ENCODE measurements at regions not wholly inside any gene's neighbourhood (a gene's known extent, or its start where the extent isn't known, plus 50 kb on each side); places are given as distances from the start of the nearest gene placed in this dataset.

DNA sequence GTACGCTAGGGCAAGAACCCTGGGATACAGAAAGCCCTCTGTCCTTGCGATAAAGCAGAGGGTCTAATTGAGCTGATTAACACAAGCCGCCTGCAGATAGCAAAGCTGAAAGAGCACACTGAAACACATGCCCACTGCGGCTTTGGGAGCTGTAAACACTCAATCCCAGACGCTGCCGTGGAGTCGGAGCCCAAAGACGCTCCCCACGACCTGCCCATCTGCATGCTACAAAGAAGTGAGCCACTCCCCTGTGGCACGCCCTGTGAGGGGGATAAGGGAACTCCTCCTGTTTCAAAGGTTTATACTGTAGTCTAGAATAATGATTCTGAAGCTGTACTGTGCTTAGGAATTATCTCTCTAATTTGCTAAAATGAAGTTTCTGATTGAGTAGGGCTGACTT, 985.6 kb upstream of the GHITM start:
- no peak for FAIRE-seq
- DNase-seq (ENCODE audit: low spot score in 2 of 2) = no peak

DNA sequence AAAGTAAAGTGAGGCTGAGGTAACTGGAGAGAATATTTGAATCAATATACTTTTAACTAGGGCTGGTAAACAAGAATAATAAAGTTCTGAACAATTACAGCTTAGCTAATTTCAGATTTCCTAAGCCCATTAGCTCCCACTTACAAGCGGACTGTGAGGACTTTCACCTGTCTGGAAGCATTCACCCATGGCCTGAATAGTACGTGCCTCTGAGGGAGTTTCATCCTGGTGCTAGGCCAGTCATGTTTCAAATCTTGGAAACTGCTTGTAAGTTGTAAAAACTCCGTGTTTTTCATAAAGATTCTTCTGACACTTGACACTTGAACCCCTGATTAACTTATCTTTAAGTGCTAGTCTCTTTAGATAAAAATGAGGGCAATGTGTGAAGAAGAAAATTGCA, 975.2 kb upstream of the GHITM start:
- DNase-seq (ENCODE audit: low spot score in 2 of 2) = no peak
- FAIRE-seq = no peak

DNA sequence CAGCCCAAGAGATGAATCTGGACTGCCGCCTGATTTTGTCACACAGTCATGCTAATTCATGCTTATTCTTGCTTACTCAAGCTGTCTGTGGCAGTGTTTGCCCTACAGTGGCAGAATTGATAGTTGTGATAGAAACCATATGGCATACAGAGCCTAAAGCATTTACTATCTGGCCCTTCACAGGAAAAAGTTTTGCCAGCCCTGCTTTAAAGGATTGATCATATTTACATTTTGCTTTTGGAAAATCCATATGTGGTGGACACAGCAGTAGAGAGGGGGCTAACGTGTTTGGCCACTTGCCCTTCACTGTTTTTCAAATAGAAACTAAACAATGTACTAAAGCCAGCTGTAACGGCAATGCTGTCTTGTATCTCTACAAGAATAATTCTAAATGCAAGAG, 974.0 kb upstream of the GHITM start:
- FAIRE-seq (no peak), DNase-seq (ENCODE audit: low spot score in 2 of 2) (no peak)

DNA sequence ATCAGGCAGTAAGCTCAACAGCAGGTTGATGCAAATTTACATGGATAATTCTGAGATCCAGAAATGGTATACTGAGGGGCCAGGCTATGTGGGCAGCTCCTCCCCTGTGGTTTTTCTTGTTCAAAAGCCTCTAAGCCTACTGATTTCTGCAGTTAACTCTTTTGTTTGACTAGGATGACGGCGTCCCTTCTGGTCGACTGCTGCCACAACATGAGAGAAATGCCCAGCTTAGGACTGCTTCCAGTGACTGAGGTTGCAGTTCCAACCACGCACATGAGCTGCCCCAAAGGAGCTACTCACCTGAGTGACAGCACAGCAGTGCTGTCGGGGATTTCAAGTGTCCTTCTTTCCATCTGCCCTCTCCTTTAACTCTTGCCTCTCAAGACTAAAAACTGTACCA, 973.0 kb upstream of the GHITM start:
- DNase-seq (ENCODE audit: low spot score in 2 of 2) (no peak), FAIRE-seq (no peak)

DNA sequence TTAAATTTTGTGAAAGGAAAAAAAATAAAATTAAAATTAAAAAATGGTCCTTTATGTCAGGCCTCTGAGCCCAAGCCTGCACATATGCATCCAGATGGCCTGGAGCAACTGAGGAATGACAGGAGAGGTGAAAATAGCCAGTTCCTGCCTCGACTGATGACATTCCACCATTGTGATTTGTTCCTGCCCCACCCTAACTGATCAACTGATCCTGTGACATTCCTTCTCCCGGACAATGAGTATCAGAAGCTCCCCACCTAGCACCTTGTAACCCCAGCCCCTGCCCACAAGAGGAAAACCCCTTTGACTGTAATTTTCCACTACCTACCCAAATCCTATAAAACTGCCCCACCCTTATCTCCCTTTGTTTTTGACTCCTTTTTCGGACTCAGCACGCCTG, 972.2 kb upstream of the GHITM start:
- FAIRE-seq (no peak), DNase-seq (ENCODE audit: low spot score in 2 of 2) (no peak)

DNA sequence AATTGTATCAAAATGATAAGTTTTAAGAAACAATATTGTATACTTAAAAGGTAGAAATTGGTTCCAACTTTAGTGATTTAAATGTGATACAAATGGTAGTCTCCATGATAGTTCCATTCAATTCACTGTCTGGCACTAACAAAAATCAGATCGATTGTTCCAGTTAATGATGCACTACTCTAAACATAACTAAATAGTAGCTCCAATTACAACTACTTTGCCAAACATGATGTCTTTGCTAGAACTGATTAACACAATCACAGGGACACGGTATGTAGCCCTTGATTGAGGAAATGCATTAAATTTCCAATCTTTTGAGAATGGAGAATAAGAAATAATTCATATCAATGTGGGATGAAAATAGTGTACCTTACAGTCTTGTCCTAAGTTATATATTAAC, 962.4 kb upstream of the GHITM start:
- no peak for FAIRE-seq
- DNase-seq (ENCODE audit: low spot score in 2 of 2) = no peak

DNA sequence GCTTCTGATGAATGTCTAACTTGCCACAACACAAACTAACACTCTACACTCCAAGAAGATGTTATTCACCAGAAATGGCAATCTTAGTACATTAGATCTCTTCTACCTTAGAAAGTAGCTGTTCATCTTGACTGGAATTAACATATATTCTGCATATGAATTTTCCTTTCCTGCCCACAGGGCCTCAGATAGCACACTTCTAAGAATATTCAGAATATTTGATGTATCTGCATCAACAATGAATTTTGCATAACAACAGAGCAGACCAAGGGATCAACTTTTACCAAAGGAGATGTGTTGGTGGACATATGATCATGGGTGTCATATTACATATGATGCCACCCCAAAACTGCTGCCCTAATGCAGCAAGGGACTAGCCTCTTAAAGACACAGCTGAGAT, 960.8 kb upstream of the GHITM start:
- FAIRE-seq (no peak), DNase-seq (ENCODE audit: low spot score in 2 of 2) (no peak)

DNA sequence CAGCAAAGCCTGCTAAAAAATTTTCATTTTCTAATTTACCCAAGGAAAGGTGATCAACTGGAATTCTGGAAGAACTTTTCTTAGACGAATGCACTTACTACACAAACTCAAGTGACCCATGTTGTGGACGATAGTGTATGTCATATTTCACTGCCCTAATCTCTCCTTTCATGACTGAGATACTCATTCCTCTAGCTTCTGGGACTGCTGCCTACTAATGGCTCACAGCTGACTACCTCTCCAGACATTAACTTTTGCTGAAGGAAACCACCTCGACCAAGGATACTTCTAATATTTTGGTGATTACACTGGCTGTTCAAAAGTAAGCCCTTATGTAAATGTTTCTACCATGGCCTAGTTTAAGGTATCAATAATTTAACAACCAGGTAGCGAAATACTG, 959.9 kb upstream of the GHITM start:
- no peak for FAIRE-seq
- DNase-seq (ENCODE audit: low spot score in 2 of 2) = no peak

DNA sequence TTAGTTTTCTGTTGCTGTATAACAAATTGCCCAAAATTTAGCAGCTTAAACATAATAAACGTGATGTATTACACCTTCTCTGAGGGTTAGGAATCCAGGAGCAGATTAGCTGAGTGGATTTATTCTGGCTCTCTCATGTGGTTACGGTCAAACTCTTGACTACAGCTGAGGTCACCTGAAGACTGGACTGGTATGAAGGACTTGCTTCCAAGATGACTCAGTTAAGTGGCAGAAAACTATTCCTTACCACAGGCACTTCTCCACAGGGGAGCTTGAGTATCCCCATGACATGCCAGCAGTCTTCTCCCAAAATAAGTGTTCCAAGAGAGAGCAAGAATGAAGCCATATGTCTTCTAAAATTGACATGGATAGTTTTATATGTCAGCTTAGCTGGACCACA, 957.2 kb upstream of the GHITM start:
- FAIRE-seq = no peak
- DNase-seq (ENCODE audit: low spot score in 2 of 2) = no peak

DNA sequence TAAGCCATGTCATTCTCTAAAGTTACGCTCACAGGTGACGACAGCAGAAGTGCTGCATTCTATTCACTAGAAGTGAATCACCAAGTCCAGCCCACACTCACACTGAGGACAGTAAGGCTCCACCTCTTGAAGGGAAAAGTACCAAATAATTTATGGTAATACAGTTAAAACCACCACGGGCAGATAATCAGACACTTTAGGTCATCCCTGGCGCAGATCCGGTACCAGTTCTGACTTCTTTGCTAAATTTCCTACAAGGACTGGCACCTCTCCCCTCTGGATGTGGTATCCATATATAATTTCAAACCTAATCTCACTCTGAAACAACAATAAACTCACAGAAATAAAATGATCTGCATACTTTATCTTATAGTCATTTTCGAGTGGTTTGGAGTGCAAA, 954.7 kb upstream of the GHITM start:
- no peak for FAIRE-seq

DNA sequence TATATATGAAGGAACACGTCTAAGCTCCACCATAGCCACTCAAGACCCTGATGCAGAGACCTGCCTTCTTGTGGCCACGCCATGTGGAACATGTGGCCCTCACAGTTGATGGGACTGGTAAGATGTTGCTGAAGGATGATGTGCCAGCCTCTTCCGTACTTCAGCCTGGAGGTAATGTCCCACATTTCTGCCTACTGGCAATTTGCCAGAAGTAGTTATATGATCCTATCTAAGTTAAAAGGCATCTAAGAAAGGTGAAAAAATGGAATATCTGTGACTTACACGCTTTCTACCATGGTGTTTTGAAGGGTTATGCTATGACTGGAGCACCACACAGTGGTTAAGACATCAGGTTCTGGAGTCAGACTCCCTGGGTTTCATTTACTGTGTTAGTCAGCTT, 948.7 kb upstream of the GHITM start:
- FAIRE-seq = no peak
- no peak for DNase-seq (ENCODE audit: low spot score in 2 of 2)

More for the DNA sequence above, 954.7 kb upstream of the GHITM start:
- no peak for DNase-seq (ENCODE audit: low spot score in 2 of 2)

DNA sequence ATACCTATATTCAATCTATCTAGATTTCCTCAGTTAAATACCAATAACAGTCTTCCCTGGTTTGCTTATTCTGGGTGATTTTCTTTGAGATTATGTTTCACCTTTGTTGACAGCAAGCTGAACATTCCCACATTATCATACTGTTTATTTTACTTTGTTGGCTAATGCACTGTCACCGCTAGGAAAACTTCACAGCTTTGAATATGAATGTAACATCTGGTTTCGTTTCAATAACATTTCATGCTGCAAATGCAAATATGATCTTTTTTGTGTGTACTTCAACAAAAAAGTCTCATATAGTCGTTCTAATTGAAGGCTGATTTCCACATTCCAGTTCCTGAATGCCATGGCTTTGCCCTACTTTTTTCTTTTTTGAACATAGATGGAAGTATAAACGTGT, 946.3 kb upstream of the GHITM start:
- FAIRE-seq = no peak
- DNase-seq (ENCODE audit: low spot score in 2 of 2) = no peak

DNA sequence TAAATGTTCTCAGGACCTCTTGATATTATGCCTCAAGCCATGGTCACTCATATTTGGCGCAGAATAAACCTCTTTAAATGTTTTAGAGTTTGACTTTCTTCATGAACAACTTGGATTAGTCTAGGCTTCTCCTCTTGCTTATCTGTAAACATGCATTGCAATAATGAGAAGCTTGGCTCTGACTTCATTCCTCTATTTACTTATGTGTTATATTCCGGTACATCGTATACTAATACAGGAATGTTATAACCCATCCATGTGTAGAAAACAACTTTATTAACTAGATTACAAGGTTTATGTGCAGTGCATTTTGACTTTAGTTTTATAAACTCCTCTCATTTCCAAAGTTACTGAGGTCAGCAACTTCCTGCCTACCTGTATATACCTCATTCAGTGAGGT, 944.3 kb upstream of the GHITM start:
- DNase-seq (ENCODE audit: low spot score in 2 of 2) = no peak
- FAIRE-seq = no peak

DNA sequence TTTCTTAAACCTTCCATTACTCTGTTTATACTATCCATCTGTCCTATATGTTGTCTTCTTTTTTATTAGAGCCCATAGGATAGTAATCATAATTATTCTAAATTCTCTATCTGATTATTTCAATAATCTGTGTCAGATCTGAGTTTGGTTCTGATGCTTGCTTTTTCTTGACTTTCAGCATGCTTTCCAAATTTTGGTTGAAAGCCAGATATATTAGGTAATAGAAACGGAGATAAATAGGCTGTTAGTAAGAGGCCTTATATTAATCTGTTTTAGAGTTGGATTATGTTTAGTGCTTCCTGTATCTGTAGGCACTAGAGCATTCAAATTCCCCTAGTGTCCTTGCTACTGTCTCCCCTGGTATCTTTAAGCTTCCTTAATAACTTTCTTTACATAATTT, 939.9 kb upstream of the GHITM start:
- FAIRE-seq (no peak), DNase-seq (ENCODE audit: low spot score in 2 of 2) (no peak)

DNA sequence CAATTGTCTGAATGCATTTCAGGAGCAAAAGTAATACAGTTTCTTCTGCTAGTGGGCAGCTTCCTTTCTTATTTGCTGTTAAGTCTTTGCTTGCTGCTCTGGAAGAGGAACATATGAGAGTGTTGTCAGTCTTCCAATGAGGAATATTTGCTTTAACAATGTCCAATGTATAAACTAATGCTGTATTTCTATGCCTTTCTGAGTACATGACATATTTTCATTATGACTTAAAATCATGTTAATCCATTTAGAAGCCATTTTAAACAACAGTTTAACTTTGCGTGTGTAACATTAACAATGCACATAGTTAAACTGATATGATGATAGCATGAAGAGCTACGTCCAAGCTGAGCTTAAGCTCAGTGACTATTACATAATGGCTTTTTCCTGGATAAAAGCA, 933.4 kb upstream of the GHITM start:
- DNase-seq (ENCODE audit: low spot score in 2 of 2) = no peak
- FAIRE-seq = no peak

DNA sequence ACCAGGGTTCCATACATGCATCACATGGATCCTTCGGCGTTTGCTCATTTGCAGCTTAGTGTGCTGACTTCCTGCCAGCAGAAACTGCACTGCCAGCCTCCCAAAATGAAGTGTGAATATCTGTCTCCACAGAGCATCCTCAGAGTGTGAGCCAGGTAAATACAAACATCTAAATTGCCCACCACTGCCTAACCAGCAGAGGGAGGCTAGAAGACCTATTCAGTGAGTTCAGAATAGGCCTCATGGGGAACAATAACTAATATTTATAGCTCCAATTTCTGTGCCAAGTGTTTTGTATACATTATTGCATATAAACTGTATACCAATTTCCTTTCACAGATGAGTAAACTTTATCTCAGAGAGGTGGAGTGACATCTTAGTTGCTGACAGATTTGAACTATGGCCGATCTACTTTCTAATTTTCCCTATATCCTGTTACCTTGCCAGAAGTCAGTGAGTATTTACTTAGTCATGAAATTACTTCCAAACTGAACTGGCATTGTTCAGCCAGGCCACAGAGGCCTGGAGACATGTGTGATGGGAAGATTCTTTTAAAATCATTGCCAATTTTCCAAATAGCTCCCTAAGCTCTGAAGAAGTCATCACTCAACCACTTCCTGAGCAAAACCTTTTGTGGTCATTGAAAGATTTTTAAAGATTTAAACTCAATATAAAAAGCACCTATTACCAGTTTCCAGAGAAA, 926.5 kb upstream of the GHITM start:
- DNase-seq (ENCODE audit: low spot score in 2 of 2) (no peak), FAIRE-seq (no peak)

DNA sequence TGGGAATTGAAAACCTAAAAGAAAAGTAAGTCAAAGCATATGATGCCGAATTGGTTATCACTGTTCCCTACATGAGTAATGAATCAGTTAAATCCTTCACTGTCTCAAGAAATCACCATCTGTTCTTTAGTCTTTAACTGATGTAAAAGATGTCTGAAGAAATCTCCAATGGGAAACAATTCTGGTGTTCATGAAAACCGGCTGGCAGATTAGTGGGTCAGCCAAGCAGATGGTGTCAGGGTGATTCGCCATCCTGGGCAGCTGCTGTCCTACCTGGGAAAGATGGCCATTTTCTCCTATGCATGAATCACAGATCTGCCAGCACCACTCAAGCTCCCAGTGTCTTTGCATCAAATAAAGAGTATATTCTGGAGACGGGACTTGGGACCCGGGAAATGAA, 925.2 kb upstream of the GHITM start:
- FAIRE-seq (no peak), DNase-seq (ENCODE audit: low spot score in 2 of 2) (no peak)

DNA sequence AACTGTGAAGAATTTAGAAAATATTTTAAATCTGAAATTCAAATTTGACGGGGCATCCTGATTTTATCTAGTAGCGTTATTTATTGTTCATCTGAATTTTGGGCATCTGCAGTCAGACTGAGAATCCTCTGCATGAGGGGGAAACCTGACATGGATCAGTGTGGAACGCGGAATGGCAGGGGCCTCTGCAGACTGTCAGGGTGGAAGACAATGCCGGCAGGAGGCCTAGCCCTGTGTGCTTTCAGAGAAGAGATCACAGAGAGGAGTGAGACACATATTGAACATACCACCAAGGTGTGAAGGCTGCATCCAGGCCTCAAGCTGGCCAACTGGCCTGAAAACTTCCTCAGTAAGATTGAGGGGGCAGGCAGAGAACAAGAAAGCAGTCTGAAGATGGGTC, 921.1 kb upstream of the GHITM start:
- no peak for DNase-seq (ENCODE audit: low spot score in 2 of 2)

DNA sequence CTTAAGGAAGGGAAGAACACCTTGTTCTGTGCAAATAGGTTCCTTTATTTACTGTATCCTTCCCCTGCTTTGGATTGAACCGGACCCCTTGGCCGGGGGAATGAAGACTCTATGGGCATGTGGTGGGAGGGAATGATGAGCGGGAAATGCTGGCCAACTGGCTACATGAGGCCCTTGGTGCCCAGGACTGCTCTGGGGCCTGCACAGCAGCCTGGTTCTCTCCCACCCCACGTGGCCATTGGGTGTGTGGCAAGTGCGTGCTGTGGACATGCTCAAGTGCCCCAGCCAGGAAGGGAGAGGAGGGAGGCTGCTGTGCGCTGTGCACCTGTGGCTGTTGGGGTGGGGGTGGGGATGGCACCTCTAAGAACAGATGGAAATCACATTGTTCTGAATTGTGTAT, 917.0 kb upstream of the GHITM start:
- DNase-seq (ENCODE audit: low spot score in 2 of 2) (no peak), FAIRE-seq (no peak)

More for the DNA sequence above, 921.1 kb upstream of the GHITM start:
- no peak for FAIRE-seq

DNA sequence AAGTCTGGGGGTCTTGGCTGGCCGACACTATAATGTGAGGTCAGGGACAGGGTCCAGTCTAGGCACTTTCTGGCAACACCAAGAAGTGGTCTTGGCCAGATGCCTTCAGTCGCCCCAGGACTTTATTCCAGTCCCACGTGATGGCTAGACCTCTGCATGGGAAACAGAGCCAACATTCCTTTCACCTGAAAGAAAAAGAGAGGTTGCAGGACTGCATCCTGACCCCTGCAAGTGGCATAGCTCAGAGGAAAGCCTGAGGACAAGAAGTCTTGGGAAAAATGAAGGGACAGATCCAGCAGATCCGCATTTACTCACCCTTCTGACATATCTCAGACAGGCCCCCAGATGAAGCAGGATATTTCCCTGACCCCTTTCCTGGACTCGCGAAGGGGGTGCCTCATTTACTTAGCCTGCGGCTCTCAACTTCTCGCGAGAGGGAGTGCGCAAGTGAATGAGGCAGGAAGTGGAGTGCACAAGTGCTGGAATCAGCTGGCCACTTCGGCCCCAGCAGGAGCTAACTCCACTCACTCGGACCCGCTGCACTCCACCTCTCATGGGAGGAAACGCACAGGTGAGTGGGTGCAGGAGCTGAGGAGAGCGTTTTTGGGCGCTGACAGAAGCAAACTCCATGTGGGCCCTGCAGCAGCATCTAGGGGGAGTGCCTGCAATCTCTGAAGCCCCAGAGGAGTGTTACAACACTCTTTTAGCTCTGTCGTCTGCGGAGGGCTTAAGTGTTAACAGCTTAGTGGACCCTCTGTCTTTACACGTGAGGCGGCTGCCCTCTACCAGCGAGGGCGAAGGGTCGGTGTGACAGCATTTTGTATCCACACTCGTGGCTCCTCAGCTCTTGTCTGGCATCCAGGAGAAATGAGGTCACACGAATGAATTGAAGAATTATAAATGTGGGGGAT, 916.2 kb upstream of the GHITM start:
- FAIRE-seq (no peak), DNase-seq (ENCODE audit: low spot score in 2 of 2) (no peak)

DNA sequence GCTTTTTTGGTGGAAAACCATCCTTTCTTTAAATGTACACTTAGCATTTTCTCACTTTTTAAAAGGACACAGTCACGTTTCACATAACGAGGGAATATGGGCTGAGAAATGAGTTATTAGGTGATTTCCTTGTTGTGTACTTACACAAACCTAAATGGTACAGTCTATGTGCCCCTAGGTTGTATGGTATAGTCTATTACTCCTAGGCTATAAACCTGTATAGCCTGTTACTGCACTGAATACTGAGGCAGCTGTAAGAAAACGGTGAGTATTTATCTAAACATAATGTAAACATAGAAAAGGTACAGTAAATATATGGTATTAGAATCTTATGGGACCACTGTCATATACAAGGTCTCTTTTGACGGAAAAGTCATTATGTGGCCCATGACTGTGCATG, 913.5 kb upstream of the GHITM start:
- DNase-seq (ENCODE audit: low spot score in 2 of 2) (no peak), FAIRE-seq (no peak)

DNA sequence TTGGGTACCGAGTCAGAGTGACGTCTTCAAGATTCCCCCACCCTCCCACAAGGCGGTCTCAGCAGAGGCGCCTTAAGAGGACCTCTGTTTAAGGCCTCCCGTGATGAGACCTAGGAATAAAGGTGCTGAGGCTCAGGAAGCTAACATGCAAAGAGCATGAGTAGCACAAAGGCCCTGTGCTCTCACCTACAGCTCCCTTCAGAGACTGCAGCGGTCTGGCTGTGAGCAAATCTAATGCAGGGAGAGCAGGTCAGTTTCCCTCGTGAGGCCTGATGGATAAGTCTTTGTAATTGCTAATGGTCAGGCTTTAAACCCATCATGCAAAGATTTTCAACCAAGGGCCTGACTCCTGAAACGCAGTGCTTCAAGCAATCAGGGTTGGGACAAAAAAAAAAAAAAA, 909.3 kb upstream of the GHITM start:
- DNase-seq (ENCODE audit: low spot score in 2 of 2) (no peak), FAIRE-seq (no peak)

Measured in frontal cortex (tissue), 3 donors.